Endodermal cell (in vitro differentiated cells): ENCODE measurements at regions not wholly inside any gene's neighbourhood (a gene's known extent, or its start where the extent isn't known, plus 50 kb on each side); places are given as distances from the start of the nearest gene placed in this dataset.
"Not testable (repeated sequence)": the region's sequence is repeated elsewhere in the genome, so short reads cannot be mapped to it uniquely, and the experiment has no call there.

ENCODE experiments used
- DNase-seq: peaks from one replicate; pipeline ENCODE4 v3.0.0-alpha.2; 2017
- H3K27ac ChIP-seq: 2 replicates; pipeline ENCODE4 v1.5.1; 2013; ENCODE audit warnings: mild to moderate bottlenecking, low read depth, low read length, moderate library complexity
- H3K27me3 ChIP-seq: 2 replicates; pipeline ENCODE4 v1.6.1; 2013; ENCODE audit warnings: mild to moderate bottlenecking, low read length, moderate library complexity; ENCODE audit not compliant: insufficient read depth, control insufficient read depth, poor library complexity, severe bottlenecking
- H3K36me3 ChIP-seq: 2 replicates; pipeline ENCODE4 v1.7.0; 2013; ENCODE audit warnings: mild to moderate bottlenecking, low read length, moderate library complexity; ENCODE audit not compliant: control insufficient read depth, insufficient read depth
- H3K4me1 ChIP-seq: one replicate; pipeline ENCODE4 v1.7.0; 2013; ENCODE audit warnings: low read length; ENCODE audit not compliant: control insufficient read depth, insufficient read depth
- H3K4me3 ChIP-seq: 2 replicates; pipeline ENCODE4 v1.5.1; 2013; ENCODE audit warnings: mild to moderate bottlenecking, low read length, moderate library complexity
- H3K9ac ChIP-seq: 2 replicates; pipeline ENCODE4 v1.6.1; 2013; ENCODE audit warnings: mild to moderate bottlenecking, low read length, moderate library complexity; ENCODE audit not compliant: poor library complexity, severe bottlenecking; ENCODE audit errors: extremely low read depth
- H3K9me3 ChIP-seq: 2 replicates; pipeline ENCODE4 v1.6.1; 2013; ENCODE audit warnings: mild to moderate bottlenecking, low read length, moderate library complexity; ENCODE audit not compliant: control insufficient read depth
- H3K27ac Mint-ChIP-seq: 2 replicates; pipeline ENCODE4 v1.8.0; 2020; ENCODE audit warnings: mixed read lengths
- H3K27me3 Mint-ChIP-seq: 2 replicates; pipeline ENCODE4 v1.8.0; 2021; ENCODE audit warnings: mild to moderate bottlenecking, mixed read lengths; ENCODE audit not compliant: insufficient read depth
- H3K36me3 Mint-ChIP-seq: 2 replicates; pipeline ENCODE4 v1.8.0; 2020; ENCODE audit warnings: low read depth, mixed read lengths
- H3K4me1 Mint-ChIP-seq: 2 replicates; pipeline ENCODE4 v1.8.0; 2020; ENCODE audit warnings: mixed read lengths
- H3K4me3 Mint-ChIP-seq: 2 replicates; pipeline ENCODE4 v1.8.0; 2020; ENCODE audit warnings: mild to moderate bottlenecking, moderate library complexity, mixed read lengths
- H3K9me3 Mint-ChIP-seq: 2 replicates; pipeline ENCODE4 v1.8.0; 2020; ENCODE audit warnings: mild to moderate bottlenecking, mixed read lengths
- WGBS, 2 experiments: methylation state at CpG; one replicate each; pipeline versions ENCODE4 v1.1.5 to v1.1.7; 2013; ENCODE audit warnings: missing lambda C conversion rate in 2 of 2, mixed read lengths in 1 of 2; ENCODE audit not compliant: insufficient coverage in 1 of 2, insufficient read length in 1 of 2; 5-methylcytosine and 5-hydroxymethylcytosine counted together
- TF ChIP-seq, protein P1 (sequence below): fragments of 200-600 bp; sonication (generic); conservative IDR thresholded peaks from 2 replicates; pipeline ENCODE4 v1.5.0; 2021; ENCODE audit warnings: antibody characterized with exemption, mild to moderate bottlenecking

DNA sequence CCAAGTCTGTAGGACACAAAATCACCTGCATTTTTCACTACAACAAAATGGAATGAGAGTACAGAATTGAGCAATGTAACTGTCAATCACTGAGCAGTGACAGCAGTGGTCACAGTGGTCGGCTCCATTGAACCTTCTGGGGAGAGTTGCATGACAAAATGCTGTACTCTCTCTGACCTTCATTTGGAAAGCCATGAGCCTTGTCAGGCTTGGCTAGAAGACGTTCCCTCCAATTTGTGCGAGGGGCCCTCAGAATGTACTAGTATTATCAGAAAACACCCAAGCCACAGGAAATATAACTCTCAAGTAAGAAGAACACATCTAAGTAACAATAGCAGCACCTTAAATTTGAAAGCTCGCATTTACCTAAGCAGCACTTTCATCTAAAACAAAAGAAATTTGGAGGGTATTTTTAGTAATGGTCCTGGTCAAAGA is 425.6 kb upstream of the MEF2C start:
- Histone ChIP-seq H3K36me3 (no peaks in the 10 kb centered on the region), H3K9ac (no peak overlapping the region), H3K27me3 (no peaks in the 10 kb centered on the region), H3K4me1 (no peaks in the 10 kb centered on the region), H3K27ac (no peak overlapping the region), H3K4me3 (no peak overlapping the region), H3K9me3 (no peaks in the 10 kb centered on the region)
- no peak overlapping the region for H3K4me3 Mint-ChIP-seq
- TF ChIP-seq, protein P1, sequence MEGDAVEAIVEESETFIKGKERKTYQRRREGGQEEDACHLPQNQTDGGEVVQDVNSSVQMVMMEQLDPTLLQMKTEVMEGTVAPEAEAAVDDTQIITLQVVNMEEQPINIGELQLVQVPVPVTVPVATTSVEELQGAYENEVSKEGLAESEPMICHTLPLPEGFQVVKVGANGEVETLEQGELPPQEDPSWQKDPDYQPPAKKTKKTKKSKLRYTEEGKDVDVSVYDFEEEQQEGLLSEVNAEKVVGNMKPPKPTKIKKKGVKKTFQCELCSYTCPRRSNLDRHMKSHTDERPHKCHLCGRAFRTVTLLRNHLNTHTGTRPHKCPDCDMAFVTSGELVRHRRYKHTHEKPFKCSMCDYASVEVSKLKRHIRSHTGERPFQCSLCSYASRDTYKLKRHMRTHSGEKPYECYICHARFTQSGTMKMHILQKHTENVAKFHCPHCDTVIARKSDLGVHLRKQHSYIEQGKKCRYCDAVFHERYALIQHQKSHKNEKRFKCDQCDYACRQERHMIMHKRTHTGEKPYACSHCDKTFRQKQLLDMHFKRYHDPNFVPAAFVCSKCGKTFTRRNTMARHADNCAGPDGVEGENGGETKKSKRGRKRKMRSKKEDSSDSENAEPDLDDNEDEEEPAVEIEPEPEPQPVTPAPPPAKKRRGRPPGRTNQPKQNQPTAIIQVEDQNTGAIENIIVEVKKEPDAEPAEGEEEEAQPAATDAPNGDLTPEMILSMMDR: no peak
- 57 to 82% methylated on average over 1 to 4 of the region's 4 CpGs for WGBS, 2 experiments
- no peak for DNase-seq
- H3K4me1 Mint-ChIP-seq: peaks cover 6% of the 10 kb centered on the region
- H3K27ac Mint-ChIP-seq: no peak overlapping the region
- H3K36me3 Mint-ChIP-seq: no peaks in the 10 kb centered on the region
- no peaks in the 10 kb centered on the region for H3K27me3 Mint-ChIP-seq
- H3K9me3 Mint-ChIP-seq: no peaks in the 10 kb centered on the region

DNA sequence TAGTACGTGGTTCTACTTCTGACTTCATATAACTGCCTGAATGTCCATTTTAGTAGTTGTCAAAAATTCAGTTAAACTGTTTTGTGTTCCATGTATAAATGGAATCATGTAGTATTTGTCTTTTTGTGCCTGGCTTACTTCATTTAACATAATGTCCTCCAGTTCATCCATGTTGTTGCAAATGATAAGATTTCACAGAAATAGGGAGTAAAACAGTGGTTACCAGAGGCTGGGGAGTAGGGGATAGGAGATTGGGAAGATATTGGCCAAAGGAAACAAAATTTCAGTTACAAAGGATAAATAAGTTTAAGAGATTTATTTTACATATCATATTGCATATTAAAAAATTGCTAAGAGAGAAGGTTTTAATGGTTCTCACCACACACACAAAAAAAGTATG is 425.0 kb upstream of the MEF2C start:
- TF ChIP-seq, protein P1: no peak
- peaks cover 6% of the 10 kb centered on the region for H3K4me1 Mint-ChIP-seq
- no peak overlapping the region for H3K4me3 Mint-ChIP-seq
- H3K9ac ChIP-seq: no peak overlapping the region
- no peaks in the 10 kb centered on the region for H3K9me3 ChIP-seq
- H3K36me3 ChIP-seq: no peaks in the 10 kb centered on the region
- H3K4me1 ChIP-seq: no peaks in the 10 kb centered on the region
- H3K9me3 Mint-ChIP-seq: no peaks in the 10 kb centered on the region
- no peak overlapping the region for H3K4me3 ChIP-seq
- no peak overlapping the region for H3K27ac Mint-ChIP-seq
- no peaks in the 10 kb centered on the region for H3K36me3 Mint-ChIP-seq
- 83 to 88% methylated on average over 1 of the region's 1 CpG for WGBS, 2 experiments
- no peak for DNase-seq
- no peaks in the 10 kb centered on the region for H3K27me3 ChIP-seq
- no peak overlapping the region for H3K27ac ChIP-seq
- no peaks in the 10 kb centered on the region for H3K27me3 Mint-ChIP-seq

DNA sequence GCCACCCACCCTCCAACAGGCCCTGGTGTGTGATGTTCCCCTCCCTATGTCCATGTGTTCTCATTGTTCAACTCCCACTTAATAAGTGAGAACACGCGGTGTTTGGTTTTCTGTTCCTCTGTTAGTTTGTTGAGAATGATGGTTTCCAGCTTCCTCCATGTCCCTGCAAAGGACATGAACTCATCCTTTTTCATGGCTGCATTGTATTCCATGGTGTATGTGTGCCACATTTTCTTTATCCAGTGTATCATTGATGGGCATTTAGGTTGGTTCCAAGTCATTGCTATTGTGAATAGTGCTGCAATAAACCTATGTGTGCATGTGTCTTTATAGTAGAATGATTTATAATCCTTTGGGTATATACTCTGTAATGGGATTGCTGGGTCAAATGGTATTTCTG is 424.2 kb upstream of the MEF2C start:
- H3K27me3 Mint-ChIP-seq, H3K27ac ChIP-seq, H3K36me3 ChIP-seq, H3K27me3 ChIP-seq, DNase-seq, H3K36me3 Mint-ChIP-seq, H3K4me1 ChIP-seq, H3K9ac ChIP-seq, H3K27ac Mint-ChIP-seq, H3K9me3 Mint-ChIP-seq, H3K4me1 Mint-ChIP-seq, H3K4me3 Mint-ChIP-seq, H3K4me3 ChIP-seq, H3K9me3 ChIP-seq: not testable (repeated sequence)
- 100% methylated on average over 2 of the region's 2 CpGs; no CpG with 5 or more reads in 1 of the 2 experiments for WGBS, 2 experiments

DNA sequence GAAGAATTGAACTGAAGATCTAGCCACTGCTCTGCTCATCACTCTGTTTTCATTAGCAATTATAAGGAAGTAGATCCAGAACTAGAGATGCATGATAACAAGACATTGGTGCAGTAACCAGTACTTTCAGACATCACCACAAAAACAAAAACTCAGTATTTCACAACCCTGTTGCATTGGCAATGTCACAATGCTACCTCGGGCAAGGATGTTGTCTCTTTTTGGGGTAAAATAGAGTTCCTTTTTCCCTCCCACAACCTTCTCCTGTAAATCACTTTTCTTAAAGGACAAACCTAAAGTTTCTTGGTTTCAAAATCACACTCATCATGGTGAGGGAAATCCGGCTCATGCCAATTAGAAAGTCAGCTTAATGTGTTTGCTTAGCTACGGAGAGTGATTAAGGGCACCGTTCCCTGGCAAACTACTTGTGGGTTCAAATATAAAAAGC is 420.1 kb upstream of the MEF2C start:
- DNase-seq: no peak
- no peak overlapping the region for H3K9ac ChIP-seq
- Mint-ChIP-seq H3K4me1 (peaks cover 6% of the 10 kb centered on the region), H3K27me3 (no peaks in the 10 kb centered on the region), H3K9me3 (no peaks in the 10 kb centered on the region), H3K36me3 (no peaks in the 10 kb centered on the region), H3K27ac (no peak overlapping the region), H3K4me3 (no peak overlapping the region)
- no peaks in the 10 kb centered on the region for H3K36me3 ChIP-seq
- no peaks in the 10 kb centered on the region for H3K9me3 ChIP-seq
- no peaks in the 10 kb centered on the region for H3K4me1 ChIP-seq
- TF ChIP-seq, protein P1: no peak
- no peak overlapping the region for H3K4me3 ChIP-seq
- WGBS, 2 experiments: 90% methylated on average over 4 of the region's 4 CpGs; no CpG with 5 or more reads in 1 of the 2 experiments
- H3K27me3 ChIP-seq: no peaks in the 10 kb centered on the region
- no peak overlapping the region for H3K27ac ChIP-seq
